A673 (cell line): ENCODE measurements at regions not wholly inside any gene's neighbourhood (a gene's known extent, or its start where the extent isn't known, plus 50 kb on each side); places are given as distances from the start of the nearest gene placed in this dataset.
"Not testable (repeated sequence)": the region's sequence is repeated elsewhere in the genome, so short reads cannot be mapped to it uniquely, and the experiment has no call there.

ENCODE experiments used
- BruUV-seq: library from RNA; stranded (reverse); fragments of 400-500 nt; replicated peaks from 2 replicates; lab custom pipeline; 2021; lab: Mats Ljungman, UMichigan
- CTCF ChIA-PET: fragments of 300-600 bp; sonication (Branson Sonifier 250); formaldehyde crosslinking; loops from one replicate; lab custom pipeline; 2022; ENCODE audit warnings: antibody characterized with exemption; lab: Charles Lee
- POLR2A ChIA-PET: fragments of 300-600 bp; sonication (Branson Sonifier 250); formaldehyde crosslinking; loops from one replicate; lab custom pipeline; 2022; ENCODE audit warnings: antibody characterized with exemption; ENCODE audit not compliant: low non-redundant PET; lab: Charles Lee
- DNase-seq: peaks from one replicate; pipeline ENCODE4 v3.0.0-alpha.2; 2015; ENCODE audit warnings: low spot score
- H3K27ac ChIP-seq: fragments of 200-600 bp; sonication (generic); 2 replicates; pipeline ENCODE4 v1.5.1; 2016; ENCODE audit warnings: mixed run types, low read depth, mild to moderate bottlenecking, mixed read lengths, antibody characterized with exemption, low read length; ENCODE audit not compliant: poor library complexity, severe bottlenecking
- H3K27me3 ChIP-seq: fragments of 200-600 bp; sonication (generic); replicated peaks from 2 replicates; pipeline ENCODE4 v1.6.1; 2017; ENCODE audit warnings: mixed run types, low read depth, mild to moderate bottlenecking, mixed read lengths, antibody characterized with exemption, low read length; ENCODE audit not compliant: insufficient read depth, poor library complexity
- H3K36me3 ChIP-seq: fragments of 200-600 bp; sonication (generic); 2 replicates; pipeline ENCODE4 v1.6.1; 2016; ENCODE audit warnings: mixed run types, mild to moderate bottlenecking, mixed read lengths, antibody characterized with exemption, low read length; ENCODE audit not compliant: insufficient read depth, poor library complexity, severe bottlenecking
- H3K4me1 ChIP-seq: fragments of 200-600 bp; sonication (generic); 2 replicates; pipeline ENCODE4 v1.6.1; 2017; ENCODE audit warnings: mixed run types, mild to moderate bottlenecking, mixed read lengths, antibody characterized with exemption, low read length; ENCODE audit not compliant: insufficient read depth, poor library complexity, severe bottlenecking
- H3K4me3 ChIP-seq: fragments of 200-600 bp; sonication (generic); 2 replicates; pipeline ENCODE4 v1.5.1; 2016; ENCODE audit warnings: low read depth, mixed run types, mild to moderate bottlenecking, mixed read lengths, low read length; ENCODE audit not compliant: poor library complexity, severe bottlenecking
- H3K9me3 ChIP-seq: fragments of 200-600 bp; sonication (generic); 2 replicates; pipeline ENCODE4 v1.6.1; 2016; ENCODE audit warnings: mixed run types, low read depth, mild to moderate bottlenecking, mixed read lengths, antibody characterized with exemption, low read length; ENCODE audit not compliant: poor library complexity, severe bottlenecking
- CTCF ChIP-seq: fragments of 300-800, 200-600 bp; sonication (generic); conservative IDR thresholded peaks from 2 replicates; pipeline ENCODE4 v1.5.1; 2017; ENCODE audit warnings: low read depth, mild to moderate bottlenecking, antibody characterized with exemption, low read length, moderate library complexity, mixed read lengths
- EZH2 ChIP-seq: fragments of 200-600 bp; sonication (generic); IDR thresholded peaks from 2 replicates; pipeline ENCODE4 v1.6.1; 2017; ENCODE audit warnings: borderline replicate concordance, low read depth, mild to moderate bottlenecking, mixed read lengths, antibody characterized with exemption, low read length; ENCODE audit not compliant: poor library complexity, severe bottlenecking
- intact Hi-C: fragments of 100-400 bp; cut with micrococcal nuclease; formaldehyde crosslinking; loops from one replicate; pipeline ENCODE4 v1.10.0; 2022; ENCODE audit not compliant: unreplicated experiment

DNA sequence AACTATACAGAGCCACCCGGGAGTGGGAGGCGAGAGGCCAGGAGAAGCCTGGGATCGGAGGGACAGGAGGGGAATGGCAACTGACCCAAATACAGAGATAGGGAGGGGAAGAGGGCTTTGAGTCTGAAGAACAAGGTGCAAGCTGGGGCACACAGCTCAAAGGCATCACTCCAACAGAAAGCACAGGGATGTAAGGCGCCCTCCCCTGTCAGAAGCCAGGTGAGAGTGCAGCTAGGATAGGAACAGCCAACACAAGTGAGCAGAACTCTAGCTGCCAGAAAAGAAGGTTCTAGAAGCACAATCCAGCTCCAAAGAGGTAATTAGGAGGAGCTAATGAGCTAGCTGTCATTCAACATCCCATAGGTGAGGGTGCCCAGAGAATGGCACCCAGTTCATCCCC, 232.2 kb downstream of the DHX15 start:
- Histone ChIP-seq H3K27ac (no peak overlapping the region), H3K9me3 (no peaks in the 10 kb centered on the region), H3K4me1 (no peaks in the 10 kb centered on the region), H3K36me3 (no peaks in the 10 kb centered on the region), H3K27me3 (no peaks in the 10 kb centered on the region), H3K4me3 (no peak overlapping the region)
- BruUV-seq: no TSS peak
- POLR2A ChIA-PET: no interaction called here
- CTCF ChIA-PET: no interaction called here
- TF ChIP-seq EZH2: no peak
- TF ChIP-seq CTCF: no peak
- intact Hi-C loops: no loop called here
- DNase-seq: no peak

DNA sequence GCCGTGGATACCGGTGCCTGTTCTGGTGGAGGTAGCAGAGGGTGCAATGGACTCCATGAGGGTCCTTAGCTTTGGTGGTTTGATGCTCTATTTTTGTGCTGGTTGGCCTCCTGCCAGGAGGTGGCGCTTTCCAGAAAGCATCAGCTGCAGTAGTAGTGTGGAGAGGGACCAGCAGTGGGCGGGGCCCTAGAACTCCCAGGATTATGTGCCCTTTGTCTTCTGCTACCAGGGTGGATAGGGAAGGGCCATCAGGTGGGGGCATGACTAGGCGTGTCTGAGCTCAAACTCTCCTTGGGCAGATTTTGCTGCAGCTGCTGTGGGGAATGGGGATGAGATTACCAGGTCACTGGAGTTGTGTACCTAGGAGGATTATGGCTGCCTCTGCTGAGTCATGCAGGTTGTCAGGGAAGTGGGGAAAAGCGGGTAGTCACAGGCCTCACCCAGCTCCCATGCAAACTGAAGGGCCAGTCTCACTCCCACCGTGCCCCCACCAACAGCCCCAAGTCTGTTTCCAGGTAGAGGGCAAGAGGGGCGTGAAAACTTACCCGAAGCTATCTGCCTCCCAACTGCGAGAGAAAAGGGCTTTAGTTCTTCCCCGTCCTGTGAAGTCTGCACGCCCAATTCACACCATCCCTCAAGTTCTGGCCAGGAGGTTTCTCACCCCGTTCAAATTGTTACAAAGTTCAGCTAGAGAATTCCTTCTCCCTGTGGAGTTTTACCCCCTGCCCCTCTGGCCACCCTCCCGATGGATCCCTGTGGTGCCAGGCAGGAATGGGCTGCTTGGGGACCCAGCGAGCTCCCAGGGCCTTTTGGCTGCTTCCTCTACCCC, 235.0 kb downstream of the DHX15 start:
- DNase-seq, H3K4me3 ChIP-seq, CTCF ChIA-PET, intact Hi-C loops, H3K36me3 ChIP-seq, H3K4me1 ChIP-seq, BruUV-seq, H3K27ac ChIP-seq, POLR2A ChIA-PET, H3K9me3 ChIP-seq, H3K27me3 ChIP-seq: not testable (repeated sequence)

- Histone ChIP-seq H3K4me1 (no peaks in the 10 kb centered on the region), H3K9me3 (no peaks in the 10 kb centered on the region), H3K4me3 (no peak overlapping the region), H3K36me3 (no peaks in the 10 kb centered on the region), H3K27me3 (peaks cover 7% of the 10 kb centered on the region), H3K27ac (no peak overlapping the region)
- ChIA-PET POLR2A (no interaction called here), CTCF (no interaction called here)
- no TSS peak for BruUV-seq
- TF ChIP-seq EZH2 (no peak), CTCF (no peak)
- intact Hi-C loops: no loop called here
- no peak for DNase-seq
These were observed 245.1 kb downstream of the DHX15 start for GRCh38 chr4:24339260-24339659.
